ENCODE measurements at regions not wholly inside any gene's neighbourhood (a gene's known extent, or its start where the extent isn't known, plus 50 kb on each side); places are given as distances from the start of the nearest gene placed in this dataset.

DNA sequence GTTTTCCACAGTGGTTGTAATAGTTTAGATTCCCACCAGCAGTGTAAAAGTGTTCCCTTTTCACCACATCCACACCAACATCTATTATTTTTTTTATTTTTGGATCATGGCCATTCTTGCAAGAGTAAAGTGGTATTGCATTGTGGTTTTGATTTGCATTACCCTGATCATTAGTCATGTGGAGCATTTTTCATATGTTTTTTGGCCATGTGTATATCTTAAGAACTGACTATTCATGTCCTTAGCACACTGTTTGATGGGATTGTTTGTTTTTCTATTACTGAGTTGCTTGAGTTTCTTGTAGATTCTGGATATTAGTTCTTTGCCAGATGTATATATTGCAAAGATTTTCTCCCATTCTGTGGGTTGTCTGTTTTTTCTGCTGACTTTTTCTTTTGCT, 820.1 kb downstream of the TENT5A start:
- Mint-ChIP-seq H3K4me1 (ENCODE audit: low read depth) (no peaks in the 10 kb centered on the region), H3K27ac (no peak overlapping the region), H3K9me3 (peaks cover 7% of the 10 kb centered on the region), H3K4me3 (no peak overlapping the region), H3K36me3 (ENCODE audit: low read depth) (no peaks in the 10 kb centered on the region), H3K27me3 (no peaks in the 10 kb centered on the region)
- intact Hi-C loops (cut with micrococcal nuclease) = no loop called here
- no peak for TF ChIP-seq CTCF (IDR thresholded peaks at IDR 0.05)
- CTCF ChIA-PET = no interaction called here
- no peak for DNase-seq
- POLR2A ChIA-PET = no interaction called here
- no peak for ATAC-seq

GRCh38 chr6:80930376-80930775, 822.1 kb downstream of the TENT5A start:
- Mint-ChIP-seq H3K27ac (no peak overlapping the region), H3K36me3 (ENCODE audit: low read depth) (no peaks in the 10 kb centered on the region), H3K4me1 (ENCODE audit: low read depth) (no peaks in the 10 kb centered on the region), H3K9me3 (peaks cover 1% of the 10 kb centered on the region), H3K27me3 (no peaks in the 10 kb centered on the region), H3K4me3 (no peak overlapping the region)
- ATAC-seq = no peak
- no peak for DNase-seq
- TF ChIP-seq CTCF (IDR thresholded peaks at IDR 0.05) = no peak
- CTCF ChIA-PET = no interaction called here
- POLR2A ChIA-PET = no interaction called here
- intact Hi-C loops (cut with micrococcal nuclease) = no loop called here

DNA sequence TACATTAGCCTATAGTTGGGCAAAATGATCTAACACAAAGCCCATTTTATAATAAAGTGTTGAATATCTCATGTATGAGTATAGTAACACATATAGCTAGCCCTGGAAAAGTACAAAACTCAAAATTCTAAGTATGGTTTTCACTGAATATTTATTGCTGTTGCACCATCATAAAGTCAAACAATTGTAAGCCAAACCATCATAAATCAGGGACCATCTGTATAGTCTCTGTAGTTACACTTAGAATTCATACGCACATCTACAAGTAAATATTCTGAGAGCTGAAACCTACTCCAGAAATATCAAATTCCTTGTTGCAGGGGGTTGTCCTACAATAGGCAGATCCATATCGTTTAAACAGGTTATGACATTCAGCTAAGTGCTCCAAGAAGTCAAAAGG, 817.3 kb downstream of the BCKDHB start:
- Mint-ChIP-seq H3K4me3 (no peak overlapping the region), H3K27me3 (no peaks in the 10 kb centered on the region), H3K4me1 (ENCODE audit: low read depth) (no peaks in the 10 kb centered on the region), H3K36me3 (ENCODE audit: low read depth) (no peaks in the 10 kb centered on the region), H3K9me3 (no peaks in the 10 kb centered on the region), H3K27ac (no peak overlapping the region)
- DNase-seq (no peak), ATAC-seq (no peak)
- ChIA-PET POLR2A (no interaction called here), CTCF (no interaction called here)
- intact Hi-C loops (cut with micrococcal nuclease) = no loop called here
- TF ChIP-seq CTCF (IDR thresholded peaks at IDR 0.05) = no peak

DNA sequence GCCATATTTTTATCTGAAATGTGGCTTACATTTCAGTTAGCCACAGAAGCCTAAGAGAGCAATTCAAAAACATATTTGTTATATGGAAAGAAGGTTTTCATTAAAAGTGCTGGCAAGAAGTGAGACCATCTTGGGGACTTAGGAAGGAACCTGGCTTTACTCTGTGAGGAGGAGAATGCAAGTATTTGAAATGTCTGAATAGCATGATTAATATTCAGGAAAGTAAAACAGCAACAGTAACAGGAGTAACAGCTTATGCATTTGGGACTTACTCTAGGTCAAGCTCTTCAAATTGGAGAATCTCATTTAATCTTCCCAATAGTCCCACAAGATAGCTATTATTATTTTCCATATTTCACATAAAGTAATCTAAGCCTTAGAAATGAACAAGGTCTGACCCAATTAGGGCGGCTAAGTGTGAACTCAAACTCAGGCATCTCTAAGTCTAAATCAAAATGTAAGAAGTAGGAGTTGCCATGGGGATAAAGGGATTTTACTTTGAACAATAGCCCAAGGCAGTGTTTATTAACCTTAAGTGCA, 816.5 kb downstream of the BCKDHB start:
- intact Hi-C loops (cut with micrococcal nuclease) = no loop called here
- TF ChIP-seq CTCF (IDR thresholded peaks at IDR 0.05) = no peak
- ATAC-seq (no peak), DNase-seq (no peak)
- CTCF ChIA-PET = no interaction called here
- no peaks in the 10 kb centered on the region for H3K27me3 Mint-ChIP-seq
- H3K27ac Mint-ChIP-seq = no peak overlapping the region
- H3K4me3 Mint-ChIP-seq = no peak overlapping the region
- no peaks in the 10 kb centered on the region for H3K36me3 Mint-ChIP-seq (ENCODE audit: low read depth)
- H3K9me3 Mint-ChIP-seq = no peaks in the 10 kb centered on the region
- no peaks in the 10 kb centered on the region for H3K4me1 Mint-ChIP-seq (ENCODE audit: low read depth)
- POLR2A ChIA-PET = no interaction called here

DNA sequence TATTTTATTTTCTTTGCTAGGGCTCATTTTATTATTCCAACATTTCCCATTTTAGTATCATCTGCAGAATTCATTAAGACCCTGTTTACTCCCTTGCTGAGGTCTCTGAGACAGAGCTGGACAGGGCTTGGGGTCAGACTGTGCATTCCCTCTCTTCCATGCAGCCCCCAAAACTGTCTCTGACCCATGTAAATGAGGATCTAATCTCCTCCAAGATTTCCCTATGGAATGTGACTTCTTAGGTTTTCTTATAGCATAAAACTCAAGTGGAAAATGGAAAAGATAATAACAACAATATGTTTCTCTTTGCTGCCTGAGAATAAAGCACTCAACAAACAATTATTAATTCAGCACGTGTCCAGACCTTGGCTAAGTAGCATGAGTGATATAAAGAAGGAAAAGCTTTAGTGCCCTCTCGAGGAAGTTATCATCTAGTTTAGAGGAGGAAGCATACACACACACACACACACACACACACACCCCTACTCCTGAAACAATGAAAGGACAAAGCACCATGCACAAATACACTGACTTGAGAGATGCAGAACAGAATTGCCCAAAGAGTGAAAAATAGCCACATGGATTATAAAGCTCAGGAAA, 815.5 kb downstream of the BCKDHB start:
- Mint-ChIP-seq H3K36me3 (ENCODE audit: low read depth) (no peaks in the 10 kb centered on the region), H3K4me3 (no peak overlapping the region), H3K27me3 (no peaks in the 10 kb centered on the region), H3K4me1 (ENCODE audit: low read depth) (no peaks in the 10 kb centered on the region), H3K27ac (no peak overlapping the region), H3K9me3 (no peaks in the 10 kb centered on the region)
- no peak for ATAC-seq
- ChIA-PET POLR2A (no interaction called here), CTCF (interaction anchor here (0.8 kb wide), 1 partner anchor 12 kb away, joined by 3 read pairs; no protein-coding TSS in a partner anchor)
- no peak for TF ChIP-seq CTCF (IDR thresholded peaks at IDR 0.05)
- intact Hi-C loops (cut with micrococcal nuclease) = no loop called here
- no peak for DNase-seq

All from activated CD8-positive, alpha-beta T cell treated with anti-CD3 and anti-CD28 coated beads for 36 hours (primary cell).